Umbilical cord (tissue), 1 donor: ENCODE measurements at regions not wholly inside any gene's neighbourhood (a gene's known extent, or its start where the extent isn't known, plus 50 kb on each side); places are given as distances from the start of the nearest gene placed in this dataset.
"Not testable (repeated sequence)": the region's sequence is repeated elsewhere in the genome, so short reads cannot be mapped to it uniquely, and the experiment has no call there.

Source experiments
- DNase-seq: peaks from one replicate; pipeline ENCODE4 v3.0.0-alpha.2; 2015; ENCODE audit warnings: low spot score

GRCh38 chr6:15775076-15775634, 112.3 kb upstream of the DTNBP1 start:
- no peak for DNase-seq

DNA sequence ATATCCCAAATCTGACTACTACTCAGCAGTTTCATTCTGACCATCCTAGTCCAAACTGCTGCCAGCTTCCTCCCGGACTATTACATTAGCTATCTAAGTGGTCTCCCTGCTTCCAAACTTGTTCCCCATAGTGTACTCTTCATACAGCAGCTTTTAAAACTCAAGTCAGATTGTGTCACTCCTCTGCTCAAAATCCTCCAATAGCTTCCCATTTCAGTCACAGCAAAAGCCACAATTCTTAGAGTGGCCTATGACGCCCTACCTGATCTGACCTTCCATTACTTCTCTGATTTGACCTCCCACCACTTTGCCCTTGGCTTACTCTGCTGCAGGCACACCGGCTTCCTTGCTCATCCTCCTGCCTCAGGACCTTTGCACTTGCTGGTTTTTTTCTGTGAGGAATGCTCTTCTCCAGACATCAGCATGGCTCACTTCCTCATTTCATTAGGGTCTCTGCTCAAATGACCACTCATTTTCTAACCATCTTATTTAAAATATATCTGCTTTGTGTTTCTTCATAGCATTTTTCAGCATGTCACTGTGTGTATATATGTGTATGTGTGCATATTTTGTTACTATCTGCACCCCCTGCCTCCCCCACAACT, 111.1 kb upstream of the DTNBP1 start:
- no peak for DNase-seq

DNA sequence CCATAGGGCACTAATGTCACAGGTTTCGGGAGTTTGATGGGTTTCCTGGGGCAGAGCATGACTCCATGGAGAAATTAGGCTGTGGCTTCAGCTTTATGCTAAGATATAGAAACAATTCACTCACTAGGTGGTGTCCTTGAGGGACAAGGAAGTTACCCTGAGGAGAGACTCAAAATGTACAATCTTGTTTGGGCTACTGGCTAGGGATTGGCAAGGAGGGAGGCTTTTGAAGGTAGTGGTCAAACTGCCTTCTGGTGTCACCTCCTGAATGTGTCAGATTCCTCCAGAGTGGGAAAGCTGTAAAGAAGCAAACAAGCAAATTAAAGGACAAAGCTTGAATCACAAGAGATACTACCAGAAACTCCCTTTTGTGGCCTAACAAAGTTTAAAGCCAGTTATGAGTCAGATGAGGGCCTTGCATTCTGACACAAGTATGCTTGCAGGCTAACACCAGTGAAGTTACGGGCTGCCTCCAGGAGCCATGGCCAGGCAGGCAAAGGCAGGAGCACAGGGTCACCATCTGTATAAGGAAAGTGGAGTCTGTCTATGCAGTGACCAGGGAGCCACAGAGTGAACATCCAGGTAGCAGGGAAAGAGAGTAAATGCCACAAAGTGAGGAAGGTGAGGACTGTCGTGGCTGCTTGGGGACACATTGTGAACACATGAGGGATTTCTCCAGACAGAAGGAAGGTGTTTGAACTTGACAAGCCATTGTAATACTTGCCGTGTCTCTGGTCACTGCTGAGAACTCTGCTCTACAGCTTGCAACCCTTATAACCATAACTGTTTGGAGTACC, 107.7 kb upstream of the DTNBP1 start:
- DNase-seq = no peak

GRCh38 chr6:15769511-15770018, 106.7 kb upstream of the DTNBP1 start:
- DNase-seq = no peak

DNA sequence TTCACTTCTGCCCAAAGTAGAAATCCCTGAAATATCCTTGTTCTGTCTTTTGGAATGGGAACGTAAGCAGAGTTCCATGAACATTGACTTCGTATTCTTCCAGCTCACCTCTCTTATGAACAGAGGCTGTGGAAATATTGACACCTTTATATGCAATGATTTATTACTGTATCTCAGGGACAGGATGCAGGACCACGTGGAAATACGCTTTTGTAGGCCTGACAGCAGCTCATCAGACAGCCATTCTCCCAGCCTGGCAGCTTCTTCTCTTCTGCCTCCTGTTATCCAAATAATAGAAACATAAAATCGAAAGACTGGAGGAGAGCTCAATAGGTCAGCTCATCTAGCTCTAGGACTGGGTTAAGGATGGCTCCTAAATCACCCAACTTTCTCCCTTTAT, 106.2 kb upstream of the DTNBP1 start:
- DNase-seq = no peak

DNA sequence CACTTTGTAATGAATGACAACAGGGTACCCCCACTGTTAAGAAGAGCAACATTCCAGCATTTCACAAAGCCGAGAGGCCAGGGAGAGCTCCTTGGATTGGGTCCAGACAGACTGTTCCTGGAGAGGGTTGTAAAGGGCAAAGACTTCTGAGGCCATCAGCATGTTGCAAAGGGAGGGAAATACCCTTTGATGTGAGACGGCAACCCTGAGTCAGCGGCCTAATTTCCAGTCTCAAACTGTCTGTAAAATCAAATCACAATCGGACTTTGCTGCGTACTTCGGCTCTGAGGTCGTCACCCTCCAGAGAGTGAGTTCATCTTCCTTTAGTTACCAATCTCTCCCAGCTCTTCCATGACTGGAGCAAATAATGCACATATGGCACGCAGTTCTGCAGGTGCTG, 101.0 kb upstream of the DTNBP1 start:
- peak; percentile 95 for DNase-seq

DNA sequence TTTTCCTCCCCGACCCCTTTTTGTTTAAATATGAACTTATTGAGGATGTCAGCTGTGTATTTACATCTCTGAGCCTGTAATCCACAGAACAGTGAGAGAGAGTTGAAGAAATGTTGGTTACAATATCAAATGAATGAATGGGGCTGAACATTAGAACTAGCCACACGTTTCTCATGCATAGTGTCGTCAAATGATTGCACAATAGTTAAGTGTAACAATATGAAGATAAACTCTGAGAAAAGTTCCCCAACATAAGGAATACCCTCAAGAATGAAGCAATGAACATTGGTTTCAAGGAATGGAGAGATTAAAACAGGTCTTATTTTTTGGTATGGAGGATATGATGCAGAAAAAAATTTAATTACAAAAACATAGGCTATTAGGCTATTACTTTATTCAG, 100.5 kb upstream of the DTNBP1 start:
- DNase-seq = no peak

GRCh38 chr6:15761045-15761502, 98.2 kb upstream of the DTNBP1 start:
- DNase-seq = no peak

- no peak for DNase-seq
These were observed 95.9 kb upstream of the DTNBP1 start for GRCh38 chr6:15758631-15759215.

GRCh38 chr6:15755526-15755925, 92.7 kb upstream of the DTNBP1 start:
- no peak for DNase-seq

GRCh38 chr6:15754706-15755079, 91.9 kb upstream of the DTNBP1 start:
- no peak for DNase-seq

GRCh38 chr6:15754035-15754705, 91.3 kb upstream of the DTNBP1 start:
- DNase-seq = peak; percentile 34

GRCh38 chr6:15752820-15753219, 90.0 kb upstream of the DTNBP1 start:
- no peak for DNase-seq

DNA sequence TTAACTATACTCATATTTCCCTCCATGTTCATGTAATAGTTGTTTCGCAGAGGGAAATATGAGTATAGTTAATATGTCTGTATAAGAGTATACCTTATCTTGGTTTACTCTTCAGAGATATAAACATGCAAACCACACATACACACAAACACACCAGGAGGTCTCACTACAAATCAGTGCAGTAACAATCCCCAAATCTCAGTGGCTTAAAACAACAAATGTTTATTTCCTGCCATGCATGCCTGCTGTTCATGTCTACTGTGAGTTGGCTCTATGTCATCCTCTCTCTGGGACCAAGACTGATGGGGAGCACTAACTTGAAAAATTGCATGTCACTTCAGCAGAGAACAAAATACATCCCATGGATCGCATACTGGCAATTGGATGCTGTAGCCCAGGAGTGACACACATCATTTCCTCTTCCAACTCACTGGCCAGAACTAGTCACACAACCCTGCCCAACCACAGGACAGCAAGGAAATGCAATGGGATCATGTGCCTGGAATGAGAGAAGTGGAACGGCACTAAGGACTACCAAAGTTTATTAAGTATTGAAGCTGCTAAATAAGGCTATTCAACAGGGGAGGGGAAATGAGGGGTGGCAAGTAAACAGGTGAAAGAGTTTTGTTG, 89.0 kb upstream of the DTNBP1 start:
- DNase-seq = no peak

- no peak for DNase-seq
These were observed 85.5 kb upstream of the DTNBP1 start for GRCh38 chr6:15748341-15748740.

- no peak for DNase-seq
These were observed 84.6 kb upstream of the DTNBP1 start for GRCh38 chr6:15747354-15747883.

- DNase-seq = no peak
These were observed 83.0 kb upstream of the DTNBP1 start for GRCh38 chr6:15745781-15746180.

GRCh38 chr6:15744818-15745402, 82.1 kb upstream of the DTNBP1 start:
- DNase-seq = no peak

- DNase-seq = not testable (repeated sequence)
These were observed 79.2 kb upstream of the DTNBP1 start for GRCh38 chr6:15742013-15742412.

DNA sequence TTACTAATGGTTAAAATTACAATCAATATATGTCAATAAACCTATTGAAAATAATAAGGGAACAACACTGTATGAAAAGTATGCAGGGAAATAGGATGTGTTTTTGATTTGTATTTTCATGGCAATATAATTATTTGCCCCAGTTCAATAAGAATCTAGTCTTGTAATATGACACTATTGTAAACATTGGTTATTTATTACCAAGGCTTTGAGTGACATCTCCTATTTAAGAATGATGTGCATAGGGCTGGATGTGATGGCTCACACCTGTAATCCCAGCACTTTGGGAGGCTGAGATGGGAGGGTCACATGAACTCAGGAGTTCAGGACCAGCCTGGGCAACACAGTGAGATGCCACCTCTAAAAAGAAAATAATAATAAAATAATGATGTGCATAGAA, 78.6 kb upstream of the DTNBP1 start:
- DNase-seq = no peak

DNA sequence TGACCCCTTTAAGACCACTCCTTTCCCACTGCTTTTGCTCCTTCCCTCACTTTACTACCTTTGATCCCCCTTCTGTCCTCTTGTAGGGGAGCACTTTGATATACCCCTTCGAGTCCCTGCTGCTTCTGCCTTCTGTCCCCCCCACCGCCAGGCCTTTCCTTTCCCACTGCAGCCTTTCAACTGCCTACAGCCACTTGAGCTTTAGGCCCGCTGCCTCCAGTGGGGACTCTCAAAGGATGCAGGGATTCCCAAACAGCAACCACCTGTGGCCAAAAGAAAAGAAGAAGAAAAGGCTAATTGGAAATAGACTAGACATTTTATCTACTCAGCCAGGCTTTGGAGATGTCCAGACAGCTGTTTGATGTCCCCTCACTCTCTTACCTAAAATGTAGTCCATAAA, 77.0 kb upstream of the DTNBP1 start:
- no peak for DNase-seq
